Frontal cortex (tissue), 3 donors: ENCODE measurements at regions not wholly inside any gene's neighbourhood (a gene's known extent, or its start where the extent isn't known, plus 50 kb on each side); places are given as distances from the start of the nearest gene placed in this dataset.
"Not testable (repeated sequence)": the region's sequence is repeated elsewhere in the genome, so short reads cannot be mapped to it uniquely, and the experiment has no call there.

ENCODE experiments used
- DNase-seq, 2 donors: peaks; one replicate each; pipeline ENCODE4 v3.0.0; 2012; ENCODE audit warnings: low spot score in 2 of 2
- FAIRE-seq: peaks from 2 replicates; lab custom pipeline; 2012; peaks lifted over from hg19 to GRCh38; lab: Jason Lieb, UNC
- donor health status: control.
- donor health status: control.
- donor health status: control.

GRCh38 chr6:121731381-121731780, 295.9 kb downstream of the GJA1 start:
- DNase-seq = no peak
- FAIRE-seq = no peak

GRCh38 chr6:121732641-121733040, 297.2 kb downstream of the GJA1 start:
- DNase-seq = no peak
- no peak for FAIRE-seq

- DNase-seq = no peak
Observed at GRCh38 chr6:121733234-121733633, 297.8 kb downstream of the GJA1 start.

GRCh38 chr6:121740188-121740587, 304.7 kb downstream of the GJA1 start:
- FAIRE-seq, DNase-seq: not testable (repeated sequence)

More at GRCh38 chr6:121733234-121733633, 297.8 kb downstream of the GJA1 start:
- no peak for FAIRE-seq

GRCh38 chr6:121743691-121744090, 308.2 kb downstream of the GJA1 start:
- FAIRE-seq (no peak), DNase-seq (no peak)

GRCh38 chr6:121748376-121748775, 312.9 kb downstream of the GJA1 start:
- FAIRE-seq (no peak), DNase-seq (no peak)

GRCh38 chr6:121748850-121749249, 313.4 kb downstream of the GJA1 start:
- DNase-seq (no peak), FAIRE-seq (no peak)

- no peak for FAIRE-seq
- no peak for DNase-seq
Observed at GRCh38 chr6:121755485-121755884, 320.0 kb downstream of the GJA1 start.

GRCh38 chr6:121756666-121757065, 321.2 kb downstream of the GJA1 start:
- no peak for FAIRE-seq

GRCh38 chr6:121759370-121759769, 323.9 kb downstream of the GJA1 start:
- DNase-seq (no peak), FAIRE-seq (no peak)

More at GRCh38 chr6:121756666-121757065, 321.2 kb downstream of the GJA1 start:
- no peak for DNase-seq

GRCh38 chr6:121760191-121760590, 324.7 kb downstream of the GJA1 start:
- no peak for DNase-seq
- FAIRE-seq = no peak

GRCh38 chr6:121760745-121761144, 325.3 kb downstream of the GJA1 start:
- no peak for FAIRE-seq
- DNase-seq = no peak

GRCh38 chr6:121764493-121764892, 329.0 kb downstream of the GJA1 start:
- no peak for FAIRE-seq
- DNase-seq = no peak

GRCh38 chr6:121765060-121765459, 329.6 kb downstream of the GJA1 start:
- no peak for FAIRE-seq
- no peak for DNase-seq

GRCh38 chr6:121767211-121767610, 331.8 kb downstream of the GJA1 start:
- FAIRE-seq = no peak
- DNase-seq = no peak

- no peak for FAIRE-seq
- no peak for DNase-seq
Observed at GRCh38 chr6:121770943-121771342, 335.5 kb downstream of the GJA1 start.

- FAIRE-seq (no peak), DNase-seq (no peak)
Observed at GRCh38 chr6:121771937-121772720, 336.7 kb downstream of the GJA1 start.

- DNase-seq (no peak), FAIRE-seq (no peak)
Observed at GRCh38 chr6:121776054-121776453, 340.6 kb downstream of the GJA1 start.

- FAIRE-seq (no peak), DNase-seq (no peak)
Observed at GRCh38 chr6:121780325-121781321, 345.2 kb downstream of the GJA1 start.

GRCh38 chr6:121791396-121792315, 356.2 kb downstream of the GJA1 start:
- no peak for DNase-seq

More at GRCh38 chr6:121791396-121792315, 356.2 kb downstream of the GJA1 start:
- no peak for FAIRE-seq
